NCI-H2227 treated with DMSO at 0.1 percent for 48 hours (cell line): ENCODE measurements at regions not wholly inside any gene's neighbourhood (a gene's known extent, or its start where the extent isn't known, plus 50 kb on each side); places are given as distances from the start of the nearest gene placed in this dataset.
"Not testable (repeated sequence)": the region's sequence is repeated elsewhere in the genome, so short reads cannot be mapped to it uniquely, and the experiment has no call there.

Experiments
- DNase-seq: peaks from one replicate; lab custom pipeline; 2025; lab: John Stamatoyannopoulos, UW

- no peak for DNase-seq
Measured at GRCh38 chr16:85517563-85518179, 95.5 kb upstream of the GSE1 start.

GRCh38 chr16:85518398-85519049 lies 94.6 kb upstream of the GSE1 start:
- DNase-seq: no peak

GRCh38 chr16:85519050-85519440 lies 94.1 kb upstream of the GSE1 start:
- not testable (repeated sequence) for DNase-seq

GRCh38 chr16:85519540-85520231 lies 93.4 kb upstream of the GSE1 start:
- no peak for DNase-seq

GRCh38 chr16:85520853-85521521 lies 92.1 kb upstream of the GSE1 start:
- no peak for DNase-seq

GRCh38 chr16:85521552-85522307 lies 91.4 kb upstream of the GSE1 start:
- DNase-seq: no peak

- DNase-seq: no peak
Measured at GRCh38 chr16:85522308-85522841, 90.7 kb upstream of the GSE1 start.

GRCh38 chr16:85522842-85523601 lies 90.1 kb upstream of the GSE1 start:
- no peak for DNase-seq

GRCh38 chr16:85523602-85524364 lies 89.3 kb upstream of the GSE1 start:
- DNase-seq: no peak

GRCh38 chr16:85524365-85524629 lies 88.8 kb upstream of the GSE1 start:
- DNase-seq: no peak

GRCh38 chr16:85524630-85525419 lies 88.3 kb upstream of the GSE1 start:
- no peak for DNase-seq

GRCh38 chr16:85525420-85526184 lies 87.5 kb upstream of the GSE1 start:
- no peak for DNase-seq

- no peak for DNase-seq
Measured at GRCh38 chr16:85526185-85526974, 86.7 kb upstream of the GSE1 start.

GRCh38 chr16:85527042-85527766 lies 85.9 kb upstream of the GSE1 start:
- DNase-seq: no peak

GRCh38 chr16:85527767-85528297 lies 85.3 kb upstream of the GSE1 start:
- no peak for DNase-seq

GRCh38 chr16:85528528-85529387 lies 84.4 kb upstream of the GSE1 start:
- no peak for DNase-seq
